ENCODE measurements at regions not wholly inside any gene's neighbourhood (a gene's known extent, or its start where the extent isn't known, plus 50 kb on each side); places are given as distances from the start of the nearest gene placed in this dataset.

DNA sequence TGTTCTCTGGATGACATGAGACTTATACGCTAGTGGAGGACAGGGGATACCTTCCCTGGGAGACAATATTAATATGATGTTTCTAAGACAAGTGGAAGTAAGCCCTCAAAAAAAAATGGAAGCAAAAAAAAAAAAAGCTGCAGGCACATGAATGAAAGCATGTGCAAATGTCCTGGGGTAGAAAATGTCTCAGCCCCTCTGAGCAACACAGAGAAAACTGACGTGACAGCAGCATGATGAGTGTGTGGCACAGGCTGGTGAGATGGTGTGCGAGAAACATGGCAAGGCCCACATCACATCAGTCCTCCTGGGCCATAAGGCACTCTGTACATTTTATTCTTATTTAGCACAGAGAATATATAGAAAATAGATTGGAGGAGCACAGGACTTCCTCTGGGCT is 254.7 kb upstream of the PFKP start:
- no peak overlapping the region for H2AFZ ChIP-seq (ENCODE audit: low read length)
- TF ChIP-seq, protein P1, sequence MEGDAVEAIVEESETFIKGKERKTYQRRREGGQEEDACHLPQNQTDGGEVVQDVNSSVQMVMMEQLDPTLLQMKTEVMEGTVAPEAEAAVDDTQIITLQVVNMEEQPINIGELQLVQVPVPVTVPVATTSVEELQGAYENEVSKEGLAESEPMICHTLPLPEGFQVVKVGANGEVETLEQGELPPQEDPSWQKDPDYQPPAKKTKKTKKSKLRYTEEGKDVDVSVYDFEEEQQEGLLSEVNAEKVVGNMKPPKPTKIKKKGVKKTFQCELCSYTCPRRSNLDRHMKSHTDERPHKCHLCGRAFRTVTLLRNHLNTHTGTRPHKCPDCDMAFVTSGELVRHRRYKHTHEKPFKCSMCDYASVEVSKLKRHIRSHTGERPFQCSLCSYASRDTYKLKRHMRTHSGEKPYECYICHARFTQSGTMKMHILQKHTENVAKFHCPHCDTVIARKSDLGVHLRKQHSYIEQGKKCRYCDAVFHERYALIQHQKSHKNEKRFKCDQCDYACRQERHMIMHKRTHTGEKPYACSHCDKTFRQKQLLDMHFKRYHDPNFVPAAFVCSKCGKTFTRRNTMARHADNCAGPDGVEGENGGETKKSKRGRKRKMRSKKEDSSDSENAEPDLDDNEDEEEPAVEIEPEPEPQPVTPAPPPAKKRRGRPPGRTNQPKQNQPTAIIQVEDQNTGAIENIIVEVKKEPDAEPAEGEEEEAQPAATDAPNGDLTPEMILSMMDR (IDR thresholded peaks at IDR 0.05; ENCODE audit: extremely low read depth, low read depth, low read length), result no peak
- H3K27me3 ChIP-seq (ENCODE audit: insufficient read depth, low read length), result no peaks in the 10 kb centered on the region

GRCh38 chr10:2800178-2800577 is 267.2 kb upstream of the PFKP start:
- no peaks in the 10 kb centered on the region for H3K79me2 ChIP-seq (ENCODE audit: insufficient read depth, low read length)
- no peaks in the 10 kb centered on the region for H3K4me1 ChIP-seq (ENCODE audit: insufficient read depth, low read length)
- no peaks in the 10 kb centered on the region for H4K20me1 ChIP-seq (ENCODE audit: insufficient read depth, low read length)
- H3K4me3 ChIP-seq (ENCODE audit: insufficient read depth, low read length), result no peak overlapping the region
- H3K36me3 ChIP-seq (ENCODE audit: insufficient read depth, low read length), result no peaks in the 10 kb centered on the region
- H3K4me2 ChIP-seq (ENCODE audit: insufficient read depth, low read length), result no peak overlapping the region
- TF ChIP-seq, protein P1 (IDR thresholded peaks at IDR 0.05; ENCODE audit: extremely low read depth, low read depth, low read length), result no peak
- no peaks in the 10 kb centered on the region for H3K27me3 ChIP-seq (ENCODE audit: insufficient read depth, low read length)
- no peak for DNase-seq (ENCODE audit: insufficient read length, low spot score, missing footprints)
- H3K27ac ChIP-seq (ENCODE audit: low read depth, low read length), result no peak overlapping the region
- no peaks in the 10 kb centered on the region for H3K9me3 ChIP-seq (ENCODE audit: low read depth, low read length)
- H2AFZ ChIP-seq (ENCODE audit: low read length), result no peak overlapping the region

More for the DNA sequence above, 254.7 kb upstream of the PFKP start:
- H3K36me3 ChIP-seq (ENCODE audit: insufficient read depth, low read length), result no peaks in the 10 kb centered on the region
- H3K79me2 ChIP-seq (ENCODE audit: insufficient read depth, low read length), result no peaks in the 10 kb centered on the region
- no peaks in the 10 kb centered on the region for H4K20me1 ChIP-seq (ENCODE audit: insufficient read depth, low read length)
- H3K27ac ChIP-seq (ENCODE audit: low read depth, low read length), result no peak overlapping the region
- DNase-seq (ENCODE audit: insufficient read length, low spot score, missing footprints), result no peak
- H3K9me3 ChIP-seq (ENCODE audit: low read depth, low read length), result no peaks in the 10 kb centered on the region
- H3K4me1 ChIP-seq (ENCODE audit: insufficient read depth, low read length), result no peaks in the 10 kb centered on the region
- H3K4me2 ChIP-seq (ENCODE audit: insufficient read depth, low read length), result no peak overlapping the region
- no peak overlapping the region for H3K4me3 ChIP-seq (ENCODE audit: insufficient read depth, low read length)

GRCh38 chr10:2798336-2799022 is 268.9 kb upstream of the PFKP start:
- Histone ChIP-seq H3K4me3 (ENCODE audit: insufficient read depth, low read length) (no peak overlapping the region), H3K79me2 (ENCODE audit: insufficient read depth, low read length) (no peaks in the 10 kb centered on the region), H3K27ac (ENCODE audit: low read depth, low read length) (no peak overlapping the region), H3K4me2 (ENCODE audit: insufficient read depth, low read length) (no peak overlapping the region), H3K27me3 (ENCODE audit: insufficient read depth, low read length) (no peaks in the 10 kb centered on the region), H2AFZ (ENCODE audit: low read length) (no peak overlapping the region), H4K20me1 (ENCODE audit: insufficient read depth, low read length) (no peaks in the 10 kb centered on the region), H3K9me3 (ENCODE audit: low read depth, low read length) (no peaks in the 10 kb centered on the region), H3K36me3 (ENCODE audit: insufficient read depth, low read length) (no peaks in the 10 kb centered on the region), H3K4me1 (ENCODE audit: insufficient read depth, low read length) (no peaks in the 10 kb centered on the region)
- TF ChIP-seq, protein P1 (IDR thresholded peaks at IDR 0.05; ENCODE audit: extremely low read depth, low read depth, low read length), result no peak
- no peak for DNase-seq (ENCODE audit: insufficient read length, low spot score, missing footprints)

- Histone ChIP-seq H3K4me1 (ENCODE audit: insufficient read depth, low read length) (no peaks in the 10 kb centered on the region), H3K36me3 (ENCODE audit: insufficient read depth, low read length) (no peaks in the 10 kb centered on the region), H4K20me1 (ENCODE audit: insufficient read depth, low read length) (no peaks in the 10 kb centered on the region), H3K27ac (ENCODE audit: low read depth, low read length) (no peak overlapping the region), H3K79me2 (ENCODE audit: insufficient read depth, low read length) (no peaks in the 10 kb centered on the region), H3K4me2 (ENCODE audit: insufficient read depth, low read length) (no peak overlapping the region), H2AFZ (ENCODE audit: low read length) (no peak overlapping the region), H3K4me3 (ENCODE audit: insufficient read depth, low read length) (no peak overlapping the region), H3K9me3 (ENCODE audit: low read depth, low read length) (no peaks in the 10 kb centered on the region), H3K27me3 (ENCODE audit: insufficient read depth, low read length) (no peaks in the 10 kb centered on the region)
- TF ChIP-seq, protein P1 (IDR thresholded peaks at IDR 0.05; ENCODE audit: extremely low read depth, low read depth, low read length), result no peak
- no peak for DNase-seq (ENCODE audit: insufficient read length, low spot score, missing footprints)
These were observed 275.4 kb upstream of the PFKP start for GRCh38 chr10:2791774-2792443.

Measured in osteoblast (primary cell).